Activated naive CD8-positive, alpha-beta T cell treated with anti-CD3 and anti-CD28 coated beads, Interleukin-2, amount 10 ng/mL, durations not matched to agents 7 days and 5 days (primary cell): ENCODE measurements at regions not wholly inside any gene's neighbourhood (a gene's known extent, or its start where the extent isn't known, plus 50 kb on each side); places are given as distances from the start of the nearest gene placed in this dataset.

ENCODE experiments used
- ATAC-seq: fragments of 150-1000 bp; cut with Tn5 transposase; one replicate; pipeline ENCODE4 v1.10.0; 2021; ENCODE audit warnings: low read depth, moderate library complexity
- POLR2A ChIA-PET: fragments of 350-600 bp; sonication (Branson Sonifier 250); formaldehyde crosslinking; loops from one replicate; lab custom pipeline; 2021; ENCODE audit warnings: antibody characterized with exemption; lab: Charles Lee
- DNase-seq: peaks from one replicate; pipeline ENCODE4 v3.0.0; 2021
- H3K27ac Mint-ChIP-seq: one replicate; pipeline ENCODE4 v1.8.0; 2022; ENCODE audit warnings: mild to moderate bottlenecking, mixed read lengths
- H3K27me3 Mint-ChIP-seq: one replicate; pipeline ENCODE4 v1.8.0; 2022; ENCODE audit warnings: mild to moderate bottlenecking, moderate library complexity, mixed read lengths
- H3K36me3 Mint-ChIP-seq: one replicate; pipeline ENCODE4 v1.8.0; 2021; ENCODE audit warnings: mild to moderate bottlenecking, mixed read lengths
- H3K4me1 Mint-ChIP-seq: one replicate; pipeline ENCODE4 v1.8.0; 2021; ENCODE audit warnings: mixed read lengths
- H3K4me3 Mint-ChIP-seq: one replicate; pipeline ENCODE4 v1.8.0; 2022; ENCODE audit warnings: mild to moderate bottlenecking, moderate library complexity, mixed read lengths
- H3K9me3 Mint-ChIP-seq: one replicate; pipeline ENCODE4 v1.8.0; 2021; ENCODE audit warnings: mixed read lengths

DNA sequence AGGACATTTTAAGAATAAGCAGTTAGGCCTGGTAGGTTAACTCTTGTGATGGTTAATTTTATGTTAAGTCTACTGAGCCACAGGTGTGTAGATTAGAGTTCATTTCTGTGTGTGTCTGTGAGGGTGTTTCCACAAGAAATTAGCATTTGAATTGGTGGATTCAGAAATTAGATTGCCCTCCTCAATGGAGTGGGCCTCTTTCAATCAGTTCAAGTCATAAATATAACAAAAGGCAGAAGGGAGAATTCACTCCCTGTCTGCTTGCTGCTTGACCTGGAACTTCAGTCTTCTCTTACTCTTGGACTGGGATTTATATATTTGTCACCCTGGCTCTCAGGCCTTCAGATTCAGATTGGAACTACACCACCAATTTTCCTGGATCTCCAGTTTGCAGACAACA, 55.3 kb upstream of the POM121L12 start:
- DNase-seq (no peak), ATAC-seq (no peak)
- POLR2A ChIA-PET, result no interaction called here
- Mint-ChIP-seq H3K27ac (no peak overlapping the region), H3K4me3 (no peak overlapping the region), H3K4me1 (no peaks in the 10 kb centered on the region), H3K36me3 (no peaks in the 10 kb centered on the region), H3K9me3 (peaks cover 9% of the 10 kb centered on the region), H3K27me3 (no peaks in the 10 kb centered on the region)

DNA sequence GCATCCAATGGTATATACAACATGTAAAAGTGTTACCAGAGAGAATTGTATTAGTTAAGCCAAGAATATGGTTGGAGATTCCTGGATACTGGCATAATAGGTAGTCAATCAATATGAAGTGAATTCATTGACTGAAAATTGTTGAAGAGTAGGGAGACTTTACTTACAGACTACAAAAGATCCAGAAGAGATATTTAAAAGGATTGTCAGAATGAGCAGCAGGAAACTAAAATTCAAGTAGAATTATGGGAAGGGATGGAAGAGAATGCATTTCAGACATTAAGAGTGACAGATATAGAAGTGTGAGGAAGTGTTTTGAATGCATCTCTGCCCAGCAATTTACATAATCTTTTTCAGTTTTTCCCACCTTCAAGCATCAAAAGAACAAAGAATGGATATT, 62.3 kb upstream of the POM121L12 start:
- Mint-ChIP-seq H3K36me3 (no peaks in the 10 kb centered on the region), H3K27me3 (no peaks in the 10 kb centered on the region), H3K27ac (no peak overlapping the region), H3K9me3 (peaks cover 7% of the 10 kb centered on the region), H3K4me1 (no peaks in the 10 kb centered on the region), H3K4me3 (no peak overlapping the region)
- ATAC-seq (no peak), DNase-seq (no peak)
- POLR2A ChIA-PET, result no interaction called here

DNA sequence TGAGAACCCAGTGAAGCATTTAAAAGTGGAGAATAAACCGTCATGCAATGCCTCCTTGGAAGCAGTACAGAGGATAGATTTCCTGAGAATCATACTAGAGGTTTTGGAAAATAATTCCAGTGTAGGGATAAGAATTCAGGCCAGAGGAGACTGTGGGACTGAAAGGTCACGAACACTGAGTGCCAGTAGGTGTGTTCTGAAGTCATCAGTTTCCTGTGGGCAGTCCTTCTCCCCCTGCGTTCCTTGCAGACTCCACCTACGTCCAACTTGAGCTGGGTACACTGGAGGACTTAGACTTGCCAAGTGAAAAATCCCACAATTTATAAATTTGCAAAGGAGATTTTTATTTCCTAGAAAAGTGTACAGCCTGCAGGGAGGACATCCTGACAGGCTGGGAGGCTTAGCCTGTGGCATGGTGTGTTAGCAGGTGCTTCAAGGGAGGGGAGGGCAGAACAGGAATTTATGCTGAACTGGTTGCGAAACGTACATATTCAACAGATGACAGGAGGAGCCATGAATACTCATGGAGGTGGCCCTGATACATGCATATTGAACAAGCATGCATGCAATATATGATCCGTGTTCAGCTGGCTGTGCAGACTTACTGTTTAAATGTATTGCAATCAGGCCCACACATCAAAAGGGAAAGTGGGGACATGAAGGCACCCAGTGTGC, 72.9 kb upstream of the POM121L12 start:
- Mint-ChIP-seq H3K4me1 (no peaks in the 10 kb centered on the region), H3K27me3 (no peaks in the 10 kb centered on the region), H3K36me3 (no peaks in the 10 kb centered on the region), H3K4me3 (no peak overlapping the region), H3K9me3 (peaks cover 11% of the 10 kb centered on the region), H3K27ac (no peak overlapping the region)
- ATAC-seq, result no peak
- DNase-seq, result no peak
- POLR2A ChIA-PET, result no interaction called here

DNA sequence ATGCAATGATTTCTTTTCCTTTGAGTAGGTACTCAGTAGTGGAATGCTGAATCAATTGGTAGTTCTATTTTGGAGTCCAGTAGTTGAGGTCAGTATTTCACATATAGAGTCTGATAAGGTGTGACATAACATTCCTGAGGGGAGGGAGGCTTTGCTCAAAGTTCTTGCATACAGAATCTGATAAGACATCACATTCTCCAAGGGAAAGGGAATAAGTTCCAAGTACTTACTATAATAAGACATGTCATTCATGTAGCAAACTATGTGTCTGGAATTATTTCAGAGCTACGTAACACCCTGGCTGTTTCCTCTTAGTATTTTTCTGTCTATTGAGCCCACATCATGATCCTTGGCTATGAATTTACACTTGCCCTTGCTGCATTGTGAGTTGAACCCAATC, 74.3 kb upstream of the POM121L12 start:
- no peaks in the 10 kb centered on the region for H3K4me1 Mint-ChIP-seq
- H3K4me3 Mint-ChIP-seq, result no peak overlapping the region
- no peaks in the 10 kb centered on the region for H3K36me3 Mint-ChIP-seq
- H3K27ac Mint-ChIP-seq, result no peak overlapping the region
- no peaks in the 10 kb centered on the region for H3K27me3 Mint-ChIP-seq
- peaks cover 12% of the 10 kb centered on the region for H3K9me3 Mint-ChIP-seq
- ATAC-seq, result no peak
- DNase-seq, result no peak
- POLR2A ChIA-PET, result no interaction called here

DNA sequence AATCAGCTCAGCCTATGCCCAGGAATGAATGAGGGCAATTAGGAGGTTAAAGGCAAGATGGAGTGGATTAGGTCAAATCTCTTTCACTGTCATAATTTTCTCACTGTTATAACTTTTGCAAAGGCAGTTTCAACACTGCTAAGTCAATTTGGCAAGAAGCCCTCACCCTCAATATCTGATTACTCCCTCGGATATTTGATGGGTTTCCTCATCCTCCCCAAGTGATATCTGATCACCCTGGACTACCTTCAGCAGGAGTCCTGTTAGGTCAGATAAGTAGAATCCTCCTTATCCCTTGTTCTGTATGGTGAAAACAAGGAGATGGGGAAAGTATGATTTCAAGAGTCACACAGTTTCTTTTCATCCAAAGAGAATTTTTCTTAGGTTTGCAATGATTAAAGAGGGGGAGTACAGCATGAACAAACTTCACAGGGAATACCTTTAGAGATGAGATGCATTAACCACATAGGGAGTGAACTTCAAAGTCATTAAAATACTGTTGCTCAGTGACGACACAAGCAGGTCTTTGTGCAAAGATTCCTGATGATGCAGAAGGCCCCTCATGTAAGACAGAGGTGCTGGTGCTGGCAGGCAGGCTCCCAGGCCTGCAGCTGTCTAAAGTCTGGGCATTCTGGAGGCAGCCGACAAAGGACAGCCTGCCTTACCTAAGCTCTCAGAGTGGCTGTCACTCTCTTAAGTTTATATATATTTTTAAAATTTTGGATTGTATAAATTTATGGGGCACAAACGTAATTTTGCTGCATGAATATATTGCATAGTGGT, 75.4 kb upstream of the POM121L12 start:
- H3K36me3 Mint-ChIP-seq, result no peaks in the 10 kb centered on the region
- no peaks in the 10 kb centered on the region for H3K27me3 Mint-ChIP-seq
- H3K4me1 Mint-ChIP-seq, result no peaks in the 10 kb centered on the region
- H3K9me3 Mint-ChIP-seq, result peaks cover 11% of the 10 kb centered on the region
- H3K4me3 Mint-ChIP-seq, result no peak overlapping the region
- DNase-seq (no peak), ATAC-seq (no peak)
- H3K27ac Mint-ChIP-seq, result no peak overlapping the region
- POLR2A ChIA-PET, result no interaction called here

DNA sequence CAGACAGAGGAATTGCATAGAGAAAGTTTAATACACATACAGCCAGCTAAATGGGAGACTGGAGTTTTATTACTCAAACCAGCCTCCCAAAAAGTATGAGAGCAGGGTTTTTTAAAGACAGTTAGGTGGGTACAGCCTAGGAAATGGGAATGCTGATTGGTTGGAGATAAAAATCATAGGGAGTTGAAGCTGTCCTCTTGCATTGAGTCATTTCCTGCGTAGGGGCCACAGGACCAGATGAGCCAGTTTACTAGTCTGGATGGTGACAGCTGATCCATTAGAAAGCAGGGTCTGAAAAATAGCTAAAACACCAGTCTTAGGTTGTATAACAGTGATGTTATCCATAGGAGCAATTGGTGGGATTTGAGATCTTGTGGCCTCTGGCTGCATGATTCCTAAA, 76.1 kb upstream of the POM121L12 start:
- POLR2A ChIA-PET, result no interaction called here
- Mint-ChIP-seq H3K9me3 (peaks cover 13% of the 10 kb centered on the region), H3K4me3 (no peak overlapping the region), H3K4me1 (no peaks in the 10 kb centered on the region), H3K36me3 (no peaks in the 10 kb centered on the region), H3K27me3 (no peaks in the 10 kb centered on the region), H3K27ac (no peak overlapping the region)
- ATAC-seq, result no peak
- no peak for DNase-seq

DNA sequence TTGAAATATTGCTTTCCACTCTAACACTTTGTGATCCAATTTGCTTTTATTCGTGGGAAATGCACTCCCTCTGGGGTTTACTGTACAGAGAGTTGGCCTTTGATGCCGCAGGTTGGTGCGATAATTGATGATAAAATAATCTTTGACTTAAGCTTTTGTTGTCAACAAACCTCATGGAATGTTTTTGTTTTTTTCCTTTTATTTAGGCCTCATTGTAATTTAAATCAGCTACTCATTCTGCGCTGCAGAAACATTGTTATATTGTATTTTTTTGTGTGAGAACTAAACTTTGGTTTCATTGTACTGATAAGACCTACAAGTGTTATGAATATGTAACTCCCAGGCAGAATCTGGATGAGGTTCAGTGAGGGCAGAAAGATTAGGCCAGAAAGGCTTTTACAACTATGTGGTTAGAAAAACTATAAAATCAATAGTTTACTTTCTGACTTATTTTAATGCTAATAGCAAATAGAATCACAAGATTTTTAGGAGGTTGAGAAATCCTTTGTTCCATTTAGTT, 76.8 kb upstream of the POM121L12 start:
- Mint-ChIP-seq H3K4me1 (no peaks in the 10 kb centered on the region), H3K36me3 (no peaks in the 10 kb centered on the region), H3K27me3 (no peaks in the 10 kb centered on the region), H3K27ac (no peak overlapping the region), H3K9me3 (peaks cover 13% of the 10 kb centered on the region), H3K4me3 (no peak overlapping the region)
- ATAC-seq, result no peak
- POLR2A ChIA-PET, result no interaction called here
- DNase-seq, result no peak

DNA sequence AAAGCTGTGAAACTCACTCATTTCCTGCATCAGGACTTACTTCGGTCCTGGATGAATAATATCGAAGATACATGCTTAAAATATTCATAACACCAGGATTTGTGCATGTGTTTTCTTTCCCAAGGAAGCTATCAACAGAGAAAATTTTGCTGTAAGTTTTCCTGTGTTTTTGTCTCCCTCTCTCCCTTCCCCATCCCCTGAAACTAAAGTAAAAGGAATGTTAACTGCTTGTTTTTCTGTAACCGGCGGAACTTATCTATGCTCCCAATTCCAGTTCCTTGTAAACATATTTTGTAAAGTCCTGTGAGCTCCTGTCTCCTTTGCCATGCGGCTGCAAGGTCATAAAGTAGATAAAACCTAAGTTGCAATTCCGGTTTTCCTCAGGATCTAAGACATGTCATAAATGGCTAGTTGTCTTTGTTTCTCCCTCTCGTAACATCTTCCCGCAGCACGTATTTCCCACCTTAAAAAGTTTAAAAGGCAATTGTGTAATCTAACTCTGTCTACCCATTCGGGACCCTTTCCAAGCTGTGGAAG, 79.0 kb upstream of the POM121L12 start:
- POLR2A ChIA-PET, result no interaction called here
- no peaks in the 10 kb centered on the region for H3K36me3 Mint-ChIP-seq
- H3K4me3 Mint-ChIP-seq, result no peak overlapping the region
- no peaks in the 10 kb centered on the region for H3K27me3 Mint-ChIP-seq
- no peak for ATAC-seq
- H3K27ac Mint-ChIP-seq, result no peak overlapping the region
- peaks cover 11% of the 10 kb centered on the region for H3K9me3 Mint-ChIP-seq
- DNase-seq, result no peak
- H3K4me1 Mint-ChIP-seq, result no peaks in the 10 kb centered on the region

DNA sequence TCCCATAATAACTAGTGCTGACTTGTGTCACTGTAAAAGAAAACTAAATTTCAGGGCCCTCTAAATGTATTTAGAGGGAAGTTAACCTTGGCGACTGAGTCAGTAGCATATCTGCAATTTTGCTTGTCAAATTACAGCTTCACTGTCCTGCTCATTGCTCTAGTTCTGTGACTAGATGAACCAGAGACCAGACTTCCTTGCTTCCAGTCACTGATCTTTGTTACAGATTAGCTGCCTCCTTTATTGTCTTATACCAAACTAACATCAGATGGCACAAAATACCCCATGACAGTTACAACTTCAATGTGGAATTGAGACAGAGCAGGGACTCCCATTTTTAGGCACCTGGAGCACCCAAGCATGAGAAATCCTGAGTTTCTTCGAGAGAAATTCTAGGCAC, 79.9 kb upstream of the POM121L12 start:
- H3K36me3 Mint-ChIP-seq, result no peaks in the 10 kb centered on the region
- H3K27ac Mint-ChIP-seq, result no peak overlapping the region
- peaks cover 9% of the 10 kb centered on the region for H3K9me3 Mint-ChIP-seq
- H3K4me3 Mint-ChIP-seq, result no peak overlapping the region
- ATAC-seq, result no peak
- no peak for DNase-seq
- no peaks in the 10 kb centered on the region for H3K27me3 Mint-ChIP-seq
- no peaks in the 10 kb centered on the region for H3K4me1 Mint-ChIP-seq
- POLR2A ChIA-PET, result no interaction called here

DNA sequence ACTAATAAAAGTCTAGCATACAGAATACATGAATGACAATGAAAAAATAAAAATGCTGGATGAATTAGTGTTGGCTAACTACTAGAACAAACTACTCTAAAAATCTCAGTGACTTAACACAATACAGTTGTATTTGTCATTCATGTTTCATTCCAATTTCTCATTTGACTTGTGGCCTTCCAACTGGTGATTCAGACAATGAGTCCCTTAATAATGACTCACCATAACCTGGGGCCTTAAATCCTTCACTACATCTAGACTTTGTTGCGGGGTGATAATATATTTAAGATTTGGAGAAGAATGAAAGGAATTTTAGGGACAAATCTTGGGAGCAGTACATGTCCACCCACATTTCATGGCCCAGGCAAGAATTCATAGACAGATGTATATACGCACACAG, 90.5 kb upstream of the POM121L12 start:
- no peak for DNase-seq
- Mint-ChIP-seq H3K36me3 (no peaks in the 10 kb centered on the region), H3K4me1 (no peaks in the 10 kb centered on the region), H3K9me3 (peaks cover 9% of the 10 kb centered on the region), H3K4me3 (no peak overlapping the region), H3K27ac (no peak overlapping the region), H3K27me3 (no peaks in the 10 kb centered on the region)
- POLR2A ChIA-PET, result no interaction called here
- no peak for ATAC-seq

DNA sequence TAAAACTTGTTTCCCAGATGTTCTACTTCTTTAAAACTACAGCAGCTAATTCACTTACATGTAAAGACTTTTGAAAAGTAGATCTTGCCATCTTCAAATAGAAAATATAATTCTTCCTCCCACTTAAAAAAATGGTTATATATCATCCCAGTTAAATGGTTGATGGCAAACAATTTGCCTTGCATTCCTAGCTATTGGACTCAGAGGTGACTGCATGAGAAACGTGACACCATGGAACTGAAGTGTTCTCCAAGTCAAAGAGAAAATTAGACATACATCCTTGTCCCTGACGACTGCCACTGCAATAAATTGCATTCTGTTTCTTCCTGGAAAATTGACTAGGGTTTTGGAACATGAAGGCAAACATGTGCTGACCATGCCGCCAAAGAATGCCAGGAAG, 95.0 kb upstream of the POM121L12 start:
- Mint-ChIP-seq H3K9me3 (peaks cover 5% of the 10 kb centered on the region), H3K36me3 (no peaks in the 10 kb centered on the region), H3K27ac (no peak overlapping the region), H3K4me3 (no peak overlapping the region), H3K4me1 (no peaks in the 10 kb centered on the region), H3K27me3 (no peaks in the 10 kb centered on the region)
- POLR2A ChIA-PET, result no interaction called here
- DNase-seq (no peak), ATAC-seq (no peak)

DNA sequence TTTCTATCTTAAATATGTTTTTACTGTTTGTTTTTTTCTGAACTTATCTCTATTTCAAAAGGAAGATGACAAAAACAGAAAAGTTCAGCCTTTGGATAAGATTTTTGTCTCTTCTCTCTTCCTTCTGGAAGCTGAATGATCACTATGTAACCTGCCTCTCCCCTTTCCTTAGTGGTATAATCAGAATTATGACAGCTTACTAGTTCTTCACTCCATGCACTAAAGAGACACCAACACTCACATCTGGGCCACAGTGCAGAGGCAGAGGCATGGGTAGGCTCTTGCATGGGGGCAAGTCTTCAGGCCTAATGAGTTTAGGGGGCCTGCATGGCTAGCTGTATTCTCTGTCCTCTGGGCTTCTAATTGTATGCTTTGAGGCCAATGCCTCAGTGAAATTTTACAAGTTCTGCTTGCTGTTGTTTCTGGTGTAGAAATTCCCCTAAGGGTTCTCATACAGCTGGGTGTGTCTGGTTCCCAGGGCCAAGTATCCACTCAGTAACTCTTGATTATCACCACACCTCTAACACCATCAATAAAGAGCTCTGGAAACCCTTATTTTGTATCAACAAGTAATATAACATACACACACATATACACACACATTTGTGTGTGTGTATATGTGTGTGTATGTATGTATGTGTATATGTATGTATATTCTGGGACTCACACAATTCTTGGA, 96.8 kb upstream of the POM121L12 start:
- H3K27ac Mint-ChIP-seq, result no peak overlapping the region
- POLR2A ChIA-PET, result no interaction called here
- H3K27me3 Mint-ChIP-seq, result no peaks in the 10 kb centered on the region
- H3K4me1 Mint-ChIP-seq, result no peaks in the 10 kb centered on the region
- H3K9me3 Mint-ChIP-seq, result peaks cover 12% of the 10 kb centered on the region
- H3K36me3 Mint-ChIP-seq, result no peaks in the 10 kb centered on the region
- H3K4me3 Mint-ChIP-seq, result no peak overlapping the region
- ATAC-seq (no peak), DNase-seq (no peak)

DNA sequence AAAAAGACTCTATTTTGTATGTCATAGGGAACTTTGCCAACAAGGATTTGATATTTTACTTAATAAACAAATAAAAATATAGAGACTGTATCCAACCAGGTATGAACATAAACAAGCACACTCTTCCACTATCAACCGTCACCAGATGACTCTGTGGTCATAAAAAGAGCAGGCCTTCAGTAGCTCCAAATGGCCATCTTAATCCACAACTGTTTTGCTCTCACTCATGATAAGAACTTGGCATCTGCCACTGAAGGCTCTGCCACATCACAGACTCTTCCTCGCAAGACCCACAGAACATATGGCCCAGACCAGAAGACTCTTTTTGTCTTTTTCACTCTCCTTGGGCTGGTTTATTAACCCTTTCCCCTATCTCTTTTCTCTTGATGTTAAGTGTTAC, 98.7 kb upstream of the POM121L12 start:
- POLR2A ChIA-PET, result no interaction called here
- Mint-ChIP-seq H3K9me3 (peaks cover 14% of the 10 kb centered on the region), H3K4me1 (no peaks in the 10 kb centered on the region), H3K27me3 (no peaks in the 10 kb centered on the region), H3K36me3 (no peaks in the 10 kb centered on the region), H3K4me3 (no peak overlapping the region), H3K27ac (no peak overlapping the region)
- no peak for DNase-seq
- ATAC-seq, result no peak
